HEK293T (cell line): ENCODE measurements at regions not wholly inside any gene's neighbourhood (a gene's known extent, or its start where the extent isn't known, plus 50 kb on each side); places are given as distances from the start of the nearest gene placed in this dataset.

Source experiments
- CTCF ChIA-PET: fragments of 350-600 bp; formaldehyde crosslinking; extraction: SDS; loops from one replicate; lab custom pipeline; 2021; ENCODE audit warnings: antibody characterized with exemption, inconsistent platforms; lab: Yijun Ruan, JAX
- POLR2A ChIA-PET: fragments of 350-600 bp; formaldehyde crosslinking; extraction: SDS; loops from one replicate; lab custom pipeline; 2020; ENCODE audit warnings: antibody characterized with exemption, inconsistent platforms; lab: Yijun Ruan, JAX
- DNase-seq: peaks from one replicate; pipeline ENCODE4 v3.0.0; 2012; ENCODE audit warnings: mixed read lengths; ENCODE audit errors: extremely low spot score
- ARNT ChIP-seq: fragments of 450-650 bp; IDR thresholded peaks from 2 replicates; pipeline ENCODE4 v1.6.1; 2017; ENCODE audit warnings: mild to moderate bottlenecking
- BHLHE40 ChIP-seq: fragments of 450-650 bp; IDR thresholded peaks from 2 replicates; pipeline ENCODE4 v1.6.1; 2016; ENCODE audit warnings: mild to moderate bottlenecking, moderate library complexity, borderline replicate concordance
- CTBP1 ChIP-seq: fragments of 450-650 bp; IDR thresholded peaks from 2 replicates; pipeline ENCODE4 v1.6.1; 2016; ENCODE audit warnings: borderline replicate concordance
- ELF4 ChIP-seq: fragments of 450-650 bp; IDR thresholded peaks from 2 replicates; pipeline ENCODE4 v1.6.1; 2017; ENCODE audit warnings: antibody characterized with exemption
- FOXA1 ChIP-seq: fragments of 450-650 bp; IDR thresholded peaks from 2 replicates; pipeline ENCODE4 v1.6.1; 2016; ENCODE audit warnings: mild to moderate bottlenecking
- FOXK2 ChIP-seq: fragments of 450-650 bp; IDR thresholded peaks from 2 replicates; pipeline ENCODE4 v1.6.1; 2016; ENCODE audit warnings: mild to moderate bottlenecking
- FOXM1 ChIP-seq: fragments of 450-650 bp; IDR thresholded peaks from 2 replicates; pipeline ENCODE4 v1.6.1; 2017; ENCODE audit warnings: mild to moderate bottlenecking, borderline replicate concordance
- HDGF ChIP-seq: fragments of 450-650 bp; IDR thresholded peaks from 2 replicates; pipeline ENCODE4 v1.6.1; 2017; ENCODE audit warnings: antibody characterized with exemption, borderline replicate concordance
- L3MBTL2 ChIP-seq: fragments of 450-650 bp; conservative IDR thresholded peaks from 2 replicates; pipeline ENCODE4 v1.6.1; 2016; ENCODE audit warnings: mild to moderate bottlenecking
- LEF1 ChIP-seq: fragments of 450-650 bp; IDR thresholded peaks from 2 replicates; pipeline ENCODE4 v1.6.1; 2017; ENCODE audit warnings: mild to moderate bottlenecking, borderline replicate concordance
- NFRKB ChIP-seq: fragments of 450-650 bp; IDR thresholded peaks from 2 replicates; pipeline ENCODE4 v1.6.1; 2016; ENCODE audit warnings: mild to moderate bottlenecking, moderate library complexity
- SP1 ChIP-seq: fragments of 450-650 bp; IDR thresholded peaks from 2 replicates; pipeline ENCODE4 v1.6.1; 2017
- SUZ12 ChIP-seq: fragments of 450-650 bp; IDR thresholded peaks from 2 replicates; pipeline ENCODE4 v1.6.1; 2016; ENCODE audit warnings: mild to moderate bottlenecking
- TARDBP ChIP-seq: fragments of 450-650 bp; IDR thresholded peaks from 2 replicates; pipeline ENCODE4 v1.6.1; 2016
- ZNF384 ChIP-seq: fragments of 450-650 bp; IDR thresholded peaks from 2 replicates; pipeline ENCODE4 v1.6.1; 2016
- TF ChIP-seq, protein P1 (sequence below): fragments of 450-650 bp; IDR thresholded peaks from 2 replicates; pipeline ENCODE4 v1.6.1; 2016

DNA sequence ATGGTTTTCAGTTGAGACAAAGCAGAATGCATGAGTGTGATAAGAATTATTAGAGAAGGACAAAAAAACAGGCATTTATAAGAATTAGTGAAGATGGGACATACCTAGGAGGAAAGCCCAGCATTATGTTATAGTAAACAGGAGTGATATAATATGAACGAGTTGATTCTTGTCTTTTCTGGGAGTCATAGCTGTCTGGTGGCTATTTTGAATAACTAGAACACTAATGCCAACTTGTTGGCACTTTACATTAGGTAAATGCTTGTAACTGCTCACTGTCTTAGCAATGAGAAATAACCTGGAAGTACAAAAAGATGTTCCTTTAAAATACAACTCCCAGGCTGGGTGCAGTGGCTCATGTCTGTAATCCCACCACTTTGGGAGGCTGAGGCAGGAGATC lies 540.8 kb upstream of the SPHKAP start:
- no peak for DNase-seq
- ChIA-PET POLR2A (no interaction called here), CTCF (no interaction called here)
- TF ChIP-seq BHLHE40: no peak
- TF ChIP-seq ELF4: no peak
- no peak for TF ChIP-seq FOXM1
- no peak for TF ChIP-seq CTBP1
- no peak for TF ChIP-seq LEF1
- TF ChIP-seq ZNF384: no peak
- TF ChIP-seq, protein P1, sequence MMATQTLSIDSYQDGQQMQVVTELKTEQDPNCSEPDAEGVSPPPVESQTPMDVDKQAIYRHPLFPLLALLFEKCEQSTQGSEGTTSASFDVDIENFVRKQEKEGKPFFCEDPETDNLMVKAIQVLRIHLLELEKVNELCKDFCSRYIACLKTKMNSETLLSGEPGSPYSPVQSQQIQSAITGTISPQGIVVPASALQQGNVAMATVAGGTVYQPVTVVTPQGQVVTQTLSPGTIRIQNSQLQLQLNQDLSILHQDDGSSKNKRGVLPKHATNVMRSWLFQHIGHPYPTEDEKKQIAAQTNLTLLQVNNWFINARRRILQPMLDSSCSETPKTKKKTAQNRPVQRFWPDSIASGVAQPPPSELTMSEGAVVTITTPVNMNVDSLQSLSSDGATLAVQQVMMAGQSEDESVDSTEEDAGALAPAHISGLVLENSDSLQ: no peak

DNA sequence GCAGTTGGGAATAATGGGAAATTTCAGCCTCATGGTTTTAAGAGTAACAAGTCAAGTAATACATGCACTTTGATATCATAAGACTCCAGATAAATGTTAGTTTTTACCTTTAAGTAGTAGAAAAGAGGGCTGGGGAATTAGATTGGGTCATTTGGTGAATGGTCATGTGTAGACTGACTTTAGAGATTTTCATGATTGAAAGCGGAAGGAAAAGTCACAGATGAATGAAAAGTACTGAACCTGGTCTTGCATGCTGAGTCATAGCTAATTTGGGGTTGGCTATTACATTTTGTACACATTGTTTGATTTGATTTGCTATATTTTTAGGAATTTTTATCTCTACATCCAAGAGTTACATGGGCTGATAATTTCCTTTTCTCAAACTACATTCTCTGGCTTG lies 539.4 kb upstream of the SPHKAP start:
- POLR2A ChIA-PET: no interaction called here

DNA sequence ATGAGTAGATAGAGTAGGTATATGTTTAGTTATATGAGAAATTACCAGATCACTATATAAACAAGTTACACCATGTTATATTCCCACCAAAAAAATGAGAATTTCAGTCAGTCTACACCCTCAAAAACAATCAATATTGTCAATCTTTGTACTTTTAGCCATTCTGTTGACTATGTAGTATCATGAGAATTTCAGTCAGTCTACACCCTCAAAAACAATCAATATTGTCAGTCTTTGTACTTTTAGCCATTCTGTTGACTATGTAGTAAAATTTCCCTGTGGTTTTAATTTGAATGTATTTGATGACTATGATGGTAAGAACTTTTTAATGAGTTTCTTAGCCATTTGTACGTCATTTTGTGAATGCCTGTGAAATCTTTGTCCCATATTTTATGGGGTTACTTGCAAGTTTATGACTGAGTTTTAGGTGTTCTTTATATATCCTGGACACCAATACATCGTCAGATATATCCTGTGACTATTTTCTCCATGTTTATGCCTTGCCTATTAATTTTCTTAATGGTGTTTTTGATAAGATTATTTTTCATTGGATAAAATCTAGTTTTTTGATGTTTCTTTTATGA lies 528.4 kb upstream of the SPHKAP start:
- TF ChIP-seq ELF4 (no peak), TARDBP (no peak), FOXK2 (no peak), LEF1 (no peak), NFRKB (no peak), FOXM1 (no peak)
- TF ChIP-seq, protein P1: no peak
- POLR2A ChIA-PET: no interaction called here
- DNase-seq: no peak
- CTCF ChIA-PET: no interaction called here

More for the DNA sequence above, 539.4 kb upstream of the SPHKAP start:
- no peak for DNase-seq
- CTCF ChIA-PET: no interaction called here
- TF ChIP-seq ELF4: no peak
- TF ChIP-seq FOXM1: no peak
- no peak for TF ChIP-seq NFRKB
- TF ChIP-seq LEF1: no peak
- TF ChIP-seq SUZ12: no peak
- no peak for TF ChIP-seq FOXK2
- no peak for TF ChIP-seq FOXA1
- no peak for TF ChIP-seq ZNF384
- no peak for TF ChIP-seq L3MBTL2
- TF ChIP-seq ARNT: no peak
- TF ChIP-seq SP1: no peak
- TF ChIP-seq, protein P1: no peak
- TF ChIP-seq HDGF: no peak
- no peak for TF ChIP-seq CTBP1
- no peak for TF ChIP-seq BHLHE40
- TF ChIP-seq TARDBP: no peak

DNA sequence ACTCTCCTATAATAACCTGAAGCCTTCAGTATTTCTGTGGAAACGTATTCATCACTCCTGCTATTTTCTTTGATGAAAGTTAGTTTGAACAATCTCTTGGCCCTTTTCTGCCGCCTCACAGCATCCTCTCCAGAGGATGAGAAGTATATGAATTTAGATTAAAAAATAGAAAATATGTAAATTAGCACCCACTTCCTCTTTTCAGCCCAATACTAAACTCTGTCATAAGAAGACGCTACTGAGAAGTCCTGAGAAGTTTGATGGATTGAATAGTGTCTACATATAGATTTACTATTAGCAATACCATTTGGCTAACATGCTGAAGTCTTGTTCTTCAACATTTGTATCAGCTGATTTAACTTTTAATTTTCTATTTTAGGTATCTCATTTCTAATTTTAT lies 526.4 kb upstream of the SPHKAP start:
- TF ChIP-seq CTBP1: no peak
- no peak for TF ChIP-seq TARDBP
- no peak for TF ChIP-seq SP1
- TF ChIP-seq FOXA1: no peak
- TF ChIP-seq LEF1: no peak
- no peak for TF ChIP-seq L3MBTL2
- TF ChIP-seq BHLHE40: no peak
- TF ChIP-seq FOXK2: no peak
- POLR2A ChIA-PET: no interaction called here
- CTCF ChIA-PET: no interaction called here
- DNase-seq: no peak

DNA sequence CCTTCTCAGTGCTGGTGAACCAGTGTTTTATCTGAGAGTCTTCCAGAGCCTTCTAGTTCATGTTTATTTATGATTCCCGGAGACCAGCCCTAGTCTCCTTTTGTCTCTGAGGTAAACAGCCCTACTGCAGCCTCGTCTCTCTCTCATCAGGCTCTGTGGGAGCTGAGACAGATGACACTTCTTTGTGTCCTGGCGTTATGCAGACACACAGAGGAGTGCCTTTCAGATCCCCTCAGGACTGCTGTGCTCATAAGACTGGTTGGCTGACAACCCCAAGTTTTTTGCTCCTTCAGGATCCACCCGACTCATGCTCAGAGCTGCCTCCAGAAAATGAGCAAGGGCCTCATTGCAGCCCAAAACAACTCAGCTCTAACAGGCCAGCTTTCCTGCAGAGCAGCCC lies 523.8 kb upstream of the SPHKAP start:
- no peak for DNase-seq
- POLR2A ChIA-PET: no interaction called here
- TF ChIP-seq HDGF (no peak), SUZ12 (no peak), FOXK2 (no peak), LEF1 (no peak), TARDBP (no peak), L3MBTL2 (no peak), NFRKB (no peak), ELF4 (no peak), ZNF384 (no peak), FOXA1 (no peak), FOXM1 (no peak), SP1 (no peak), ARNT (no peak), CTBP1 (no peak), BHLHE40 (no peak)
- TF ChIP-seq, protein P1: no peak
- CTCF ChIA-PET: no interaction called here

DNA sequence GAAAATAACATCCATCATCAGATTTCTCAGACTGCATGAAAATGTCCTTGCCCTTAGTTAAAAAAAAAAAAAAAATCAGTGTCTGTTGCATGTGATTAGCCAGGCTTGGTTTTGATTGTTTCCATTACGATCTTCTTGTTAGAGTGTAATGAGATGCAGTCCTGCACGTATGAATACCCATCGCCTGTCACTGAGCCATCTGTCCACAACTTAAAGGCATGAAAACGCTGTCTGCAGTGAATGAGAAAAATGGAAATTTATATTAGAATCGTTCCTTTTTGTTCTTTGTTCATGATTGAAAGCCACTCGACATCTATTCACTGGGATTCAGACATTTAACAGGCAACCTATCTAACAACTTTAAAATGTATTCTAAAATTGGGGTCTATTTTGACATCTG lies 521.7 kb upstream of the SPHKAP start:
- no peak for DNase-seq
- TF ChIP-seq HDGF: no peak
- TF ChIP-seq CTBP1: no peak
- TF ChIP-seq TARDBP: no peak
- TF ChIP-seq ZNF384: no peak
- TF ChIP-seq, protein P1: no peak
- no peak for TF ChIP-seq LEF1
- ChIA-PET POLR2A (no interaction called here), CTCF (no interaction called here)
